ENCODE measurements at regions not wholly inside any gene's neighbourhood (a gene's known extent, or its start where the extent isn't known, plus 50 kb on each side); places are given as distances from the start of the nearest gene placed in this dataset.
"Not testable (repeated sequence)": the region's sequence is repeated elsewhere in the genome, so short reads cannot be mapped to it uniquely, and the experiment has no call there.

GRCh38 chr13:80921971-80922370 lies 581.0 kb upstream of the SPRY2 start:
- no peak for DNase-seq

- no peak for DNase-seq
These were observed 580.6 kb upstream of the SPRY2 start for GRCh38 chr13:80921541-80921940.

GRCh38 chr13:80906860-80907259 lies 565.9 kb upstream of the SPRY2 start:
- no peak for DNase-seq

GRCh38 chr13:80904386-80904785 lies 563.5 kb upstream of the SPRY2 start:
- DNase-seq = no peak

GRCh38 chr13:80903911-80904310 lies 563.0 kb upstream of the SPRY2 start:
- DNase-seq = no peak

- no peak for DNase-seq
These were observed 560.6 kb upstream of the SPRY2 start for GRCh38 chr13:80901530-80901929.

- no peak for DNase-seq
These were observed 560.2 kb upstream of the SPRY2 start for GRCh38 chr13:80901111-80901510.

GRCh38 chr13:80900561-80900960 lies 559.6 kb upstream of the SPRY2 start:
- no peak for DNase-seq

- DNase-seq = not testable (repeated sequence)
These were observed 556.7 kb upstream of the SPRY2 start for GRCh38 chr13:80897641-80898040.

GRCh38 chr13:80894917-80895316 lies 554.0 kb upstream of the SPRY2 start:
- DNase-seq = peak in 2 of 58 donors; percentile 1 to 9

- no peak for DNase-seq
These were observed 548.9 kb upstream of the SPRY2 start for GRCh38 chr13:80889829-80890228.

- no peak for DNase-seq
These were observed 547.5 kb upstream of the SPRY2 start for GRCh38 chr13:80888390-80888789.

- no peak for DNase-seq
These were observed 543.3 kb upstream of the SPRY2 start for GRCh38 chr13:80884056-80884785.

- DNase-seq = no peak
These were observed 542.6 kb upstream of the SPRY2 start for GRCh38 chr13:80883545-80883944.

GRCh38 chr13:80881942-80882445 lies 541.1 kb upstream of the SPRY2 start:
- no peak for DNase-seq

- DNase-seq = no peak
These were observed 540.6 kb upstream of the SPRY2 start for GRCh38 chr13:80881495-80881894.

- no peak for DNase-seq
These were observed 540.1 kb upstream of the SPRY2 start for GRCh38 chr13:80881034-80881433.

GRCh38 chr13:80877944-80878241 lies 537.0 kb upstream of the SPRY2 start:
- no peak for DNase-seq

- no peak for DNase-seq
These were observed 536.5 kb upstream of the SPRY2 start for GRCh38 chr13:80877209-80877943.

GRCh38 chr13:80873589-80873988 lies 532.7 kb upstream of the SPRY2 start:
- no peak for DNase-seq

GRCh38 chr13:80871971-80872370 lies 531.0 kb upstream of the SPRY2 start:
- not testable (repeated sequence) for DNase-seq

GRCh38 chr13:80871481-80871880 lies 530.6 kb upstream of the SPRY2 start:
- no peak for DNase-seq

- DNase-seq = no peak
These were observed 529.3 kb upstream of the SPRY2 start for GRCh38 chr13:80870186-80870585.

All from anterior cingulate cortex (tissue), 58 donors.